GM12892 (cell line): ENCODE measurements at regions not wholly inside any gene's neighbourhood (a gene's known extent, or its start where the extent isn't known, plus 50 kb on each side); places are given as distances from the start of the nearest gene placed in this dataset.

Experiments used
- POLR2A ChIP-seq: IDR thresholded peaks from 2 replicates; pipeline ENCODE4 v1.6.1; 2011; ENCODE audit warnings: low read depth, low read length, control low read depth
- POLR2AphosphoS5 ChIP-seq: IDR thresholded peaks from 2 replicates; pipeline ENCODE4 v1.6.1; 2011; ENCODE audit warnings: low read depth, low read length, control low read depth

GRCh38 chr12:98151984-98152383 lies 363.4 kb upstream of the TMPO start:
- TF ChIP-seq POLR2A, result no peak
- TF ChIP-seq POLR2AphosphoS5, result no peak
